SK-N-SH (cell line): ENCODE measurements at regions not wholly inside any gene's neighbourhood (a gene's known extent, or its start where the extent isn't known, plus 50 kb on each side); places are given as distances from the start of the nearest gene placed in this dataset.

Experiments used
- CTCF ChIP-seq: fragments of 200-600 bp; sonication (generic); IDR thresholded peaks from 2 replicates; pipeline ENCODE4 v1.6.1; 2017; ENCODE audit warnings: antibody characterized with exemption, mild to moderate bottlenecking, moderate library complexity
- FOSL2 ChIP-seq: IDR thresholded peaks from 2 replicates; pipeline ENCODE4 v1.4.0; 2012; ENCODE audit warnings: low read depth, mild to moderate bottlenecking, moderate library complexity, borderline replicate concordance
- GATA2 ChIP-seq: sonication (generic); formaldehyde crosslinking; IDR thresholded peaks from 2 replicates; pipeline ENCODE4 v1.5.0; 2020; ENCODE audit warnings: mild to moderate bottlenecking, missing genetic modification reagents
- MAX ChIP-seq: IDR thresholded peaks from 2 replicates; pipeline ENCODE4 v1.4.0; 2012; ENCODE audit warnings: low read depth

GRCh38 chr3:8156138-8156537, 345.5 kb upstream of the LMCD1 start:
- no peak for TF ChIP-seq MAX
- no peak for TF ChIP-seq CTCF
- TF ChIP-seq FOSL2: no peak
- no peak for TF ChIP-seq GATA2 (CRISPR knock-in tag)
